WERI-Rb-1 (cell line): ENCODE measurements at regions not wholly inside any gene's neighbourhood (a gene's known extent, or its start where the extent isn't known, plus 50 kb on each side); places are given as distances from the start of the nearest gene placed in this dataset.
A peak's percentile ranks its signal among the peaks of the same experiment; 100 is the strongest.

ENCODE experiments used
- DNase-seq: peaks from one replicate; pipeline ENCODE4 v3.0.0-alpha.2; 2020
- H3K27ac ChIP-seq: fragments of 250-450 bp; sonication (Bioruptor Pico); 2 replicates; pipeline ENCODE4 v1.5.1; 2020; ENCODE audit warnings: mild to moderate bottlenecking, moderate library complexity
- H3K27me3 ChIP-seq: fragments of 250-450 bp; sonication (Bioruptor Pico); 2 replicates; pipeline ENCODE4 v1.5.1; 2021; ENCODE audit warnings: mild to moderate bottlenecking, low read depth, moderate library complexity; ENCODE audit not compliant: insufficient read depth, severe bottlenecking
- H3K36me3 ChIP-seq: fragments of 250-450 bp; sonication (Bioruptor Pico); 2 replicates; pipeline ENCODE4 v1.5.1; 2020; ENCODE audit warnings: mild to moderate bottlenecking, moderate library complexity
- H3K4me3 ChIP-seq: 2 replicates; pipeline ENCODE4 v1.5.1; 2011; ENCODE audit warnings: low read depth, mild to moderate bottlenecking, control low read depth, low read length
- H3K9me3 ChIP-seq: fragments of 250-450 bp; sonication (Bioruptor Pico); 2 replicates; pipeline ENCODE4 v1.5.1; 2021; ENCODE audit warnings: mild to moderate bottlenecking, moderate library complexity; ENCODE audit not compliant: severe bottlenecking
- CTCF ChIP-seq: IDR thresholded peaks from 2 replicates; pipeline ENCODE4 v1.5.1; 2011; ENCODE audit warnings: low read depth, mild to moderate bottlenecking, control low read depth, inconsistent platforms, low read length

- no peak for TF ChIP-seq CTCF
- H3K9me3 ChIP-seq = peaks cover 2% of the 10 kb centered on the region
- H3K27ac ChIP-seq = no peak overlapping the region
- H3K4me3 ChIP-seq = no peak overlapping the region
- no peaks in the 10 kb centered on the region for H3K36me3 ChIP-seq
- no peaks in the 10 kb centered on the region for H3K27me3 ChIP-seq
- DNase-seq = no peak
Observed at GRCh38 chr10:121084675-121085070, 233.5 kb downstream of the WDR11 start.

GRCh38 chr10:121085367-121085766 is 234.2 kb downstream of the WDR11 start:
- H3K36me3 ChIP-seq = no peaks in the 10 kb centered on the region
- peaks cover 2% of the 10 kb centered on the region for H3K9me3 ChIP-seq
- no peak for DNase-seq
- no peak overlapping the region for H3K4me3 ChIP-seq
- TF ChIP-seq CTCF = no peak
- H3K27me3 ChIP-seq = no peaks in the 10 kb centered on the region
- no peak overlapping the region for H3K27ac ChIP-seq

GRCh38 chr10:121087129-121087528 is 236.0 kb downstream of the WDR11 start:
- no peak overlapping the region for H3K4me3 ChIP-seq
- no peaks in the 10 kb centered on the region for H3K27me3 ChIP-seq
- H3K9me3 ChIP-seq = no peaks in the 10 kb centered on the region
- H3K27ac ChIP-seq = no peak overlapping the region
- no peak for TF ChIP-seq CTCF
- DNase-seq = no peak
- H3K36me3 ChIP-seq = no peaks in the 10 kb centered on the region

GRCh38 chr10:121087688-121088087 is 236.5 kb downstream of the WDR11 start:
- TF ChIP-seq CTCF = no peak

GRCh38 chr10:121088524-121088923 is 237.4 kb downstream of the WDR11 start:
- H3K4me3 ChIP-seq = no peak overlapping the region
- H3K9me3 ChIP-seq = no peaks in the 10 kb centered on the region
- peak; percentile 54 for TF ChIP-seq CTCF
- peak; percentile 64 for DNase-seq
- H3K27me3 ChIP-seq = no peaks in the 10 kb centered on the region
- H3K27ac ChIP-seq = no peak overlapping the region
- H3K36me3 ChIP-seq = no peaks in the 10 kb centered on the region

More at GRCh38 chr10:121087688-121088087, 236.5 kb downstream of the WDR11 start:
- H3K9me3 ChIP-seq = no peaks in the 10 kb centered on the region
- no peak overlapping the region for H3K4me3 ChIP-seq
- H3K27ac ChIP-seq = no peak overlapping the region
- no peak for DNase-seq
- no peaks in the 10 kb centered on the region for H3K36me3 ChIP-seq
- H3K27me3 ChIP-seq = no peaks in the 10 kb centered on the region

GRCh38 chr10:121089434-121089833 is 238.3 kb downstream of the WDR11 start:
- Histone ChIP-seq H3K27ac (no peak overlapping the region), H3K27me3 (no peaks in the 10 kb centered on the region), H3K36me3 (no peaks in the 10 kb centered on the region), H3K9me3 (no peaks in the 10 kb centered on the region), H3K4me3 (no peak overlapping the region)
- TF ChIP-seq CTCF = no peak
- no peak for DNase-seq
